Neural crest cell (in vitro differentiated cells): ENCODE measurements at regions not wholly inside any gene's neighbourhood (a gene's known extent, or its start where the extent isn't known, plus 50 kb on each side); places are given as distances from the start of the nearest gene placed in this dataset.

Source experiments
- DNase-seq: peaks from one replicate; pipeline ENCODE4 v3.0.0; 2021; ENCODE audit warnings: low read depth, mixed read lengths, low spot score
- H3K27ac Mint-ChIP-seq: one replicate; pipeline ENCODE4 v1.8.0; 2021; ENCODE audit warnings: mild to moderate bottlenecking, mixed read lengths; ENCODE audit not compliant: unreplicated experiment
- H3K27me3 Mint-ChIP-seq: 2 replicates; pipeline ENCODE4 v1.8.0; 2021; ENCODE audit warnings: low read depth, mild to moderate bottlenecking, mixed read lengths
- H3K36me3 Mint-ChIP-seq: 2 replicates; pipeline ENCODE4 v1.8.0; 2021; ENCODE audit warnings: low read depth, mild to moderate bottlenecking, mixed read lengths
- H3K4me1 Mint-ChIP-seq: 2 replicates; pipeline ENCODE4 v1.8.0; 2021; ENCODE audit warnings: mixed read lengths
- H3K4me3 Mint-ChIP-seq: one replicate; pipeline ENCODE4 v1.8.0; 2021; ENCODE audit warnings: mild to moderate bottlenecking, mixed read lengths
- H3K9me3 Mint-ChIP-seq: 2 replicates; pipeline ENCODE4 v1.8.0; 2021; ENCODE audit warnings: mixed read lengths
- CTCF ChIP-seq: fragments of 200-600 bp; sonication (generic); conservative IDR thresholded peaks from 2 replicates; pipeline ENCODE4 v1.5.0; 2021; ENCODE audit warnings: antibody characterized with exemption, mild to moderate bottlenecking

GRCh38 chr5:107056278-107056677 is 614.5 kb downstream of the EFNA5 start:
- Mint-ChIP-seq H3K27me3 (no peaks in the 10 kb centered on the region), H3K27ac (no peak overlapping the region), H3K36me3 (no peaks in the 10 kb centered on the region), H3K4me3 (no peak overlapping the region), H3K4me1 (no peaks in the 10 kb centered on the region), H3K9me3 (no peaks in the 10 kb centered on the region)
- no peak for DNase-seq
- TF ChIP-seq CTCF: no peak

- no peaks in the 10 kb centered on the region for H3K4me1 Mint-ChIP-seq
- H3K4me3 Mint-ChIP-seq: no peak overlapping the region
- H3K36me3 Mint-ChIP-seq: peaks cover 3% of the 10 kb centered on the region
- no peak for DNase-seq
- no peaks in the 10 kb centered on the region for H3K27me3 Mint-ChIP-seq
- no peak overlapping the region for H3K27ac Mint-ChIP-seq
- peaks cover 3% of the 10 kb centered on the region for H3K9me3 Mint-ChIP-seq
- TF ChIP-seq CTCF: no peak
Measured at GRCh38 chr5:107047048-107047447, 623.7 kb downstream of the EFNA5 start.

- Mint-ChIP-seq H3K27ac (no peak overlapping the region), H3K4me1 (no peaks in the 10 kb centered on the region), H3K36me3 (no peaks in the 10 kb centered on the region), H3K9me3 (no peaks in the 10 kb centered on the region), H3K27me3 (no peaks in the 10 kb centered on the region), H3K4me3 (no peak overlapping the region)
- no peak for DNase-seq
- TF ChIP-seq CTCF: no peak
Measured at GRCh38 chr5:107043665-107044064, 627.1 kb downstream of the EFNA5 start.

- peaks cover 3% of the 10 kb centered on the region for H3K36me3 Mint-ChIP-seq
Measured at GRCh38 chr5:107040907-107041306, 629.8 kb downstream of the EFNA5 start.

GRCh38 chr5:107032629-107033028 is 638.1 kb downstream of the EFNA5 start:
- TF ChIP-seq CTCF: no peak
- H3K27ac Mint-ChIP-seq: no peak overlapping the region
- no peak overlapping the region for H3K4me3 Mint-ChIP-seq
- no peaks in the 10 kb centered on the region for H3K27me3 Mint-ChIP-seq
- no peak for DNase-seq
- peaks cover 8% of the 10 kb centered on the region for H3K9me3 Mint-ChIP-seq
- H3K36me3 Mint-ChIP-seq: peaks cover 3% of the 10 kb centered on the region
- no peaks in the 10 kb centered on the region for H3K4me1 Mint-ChIP-seq

More at GRCh38 chr5:107040907-107041306, 629.8 kb downstream of the EFNA5 start:
- H3K9me3 Mint-ChIP-seq: peaks cover 11% of the 10 kb centered on the region
- no peak for TF ChIP-seq CTCF
- no peaks in the 10 kb centered on the region for H3K27me3 Mint-ChIP-seq
- H3K4me1 Mint-ChIP-seq: no peaks in the 10 kb centered on the region
- no peak for DNase-seq
- no peak overlapping the region for H3K27ac Mint-ChIP-seq
- H3K4me3 Mint-ChIP-seq: no peak overlapping the region

- Mint-ChIP-seq H3K27me3 (no peaks in the 10 kb centered on the region), H3K36me3 (no peaks in the 10 kb centered on the region), H3K9me3 (no peaks in the 10 kb centered on the region), H3K4me3 (no peak overlapping the region), H3K4me1 (peaks cover 10% of the 10 kb centered on the region), H3K27ac (no peak overlapping the region)
- no peak for DNase-seq
- no peak for TF ChIP-seq CTCF
Measured at GRCh38 chr5:107028938-107029337, 641.8 kb downstream of the EFNA5 start.
